Hippocampal formation (tissue), 2 donors: ENCODE measurements at regions not wholly inside any gene's neighbourhood (a gene's known extent, or its start where the extent isn't known, plus 50 kb on each side); places are given as distances from the start of the nearest gene placed in this dataset.

ENCODE experiments used
- DNase-seq, 2 donors: peaks; one replicate each; lab custom pipeline; 2025; lab: John Stamatoyannopoulos, UW

- peak; percentile 48 to 63 for DNase-seq
These were observed 124.2 kb downstream of the TMEM161B start for GRCh38 chr5:88144219-88145001.

- DNase-seq, result peak; percentile 27 to 74
These were observed 124.9 kb downstream of the TMEM161B start for GRCh38 chr5:88143693-88144218.

- peak; percentile 39 to 81 for DNase-seq
These were observed 125.6 kb downstream of the TMEM161B start for GRCh38 chr5:88142886-88143692.

GRCh38 chr5:88142636-88142885 is 126.1 kb downstream of the TMEM161B start:
- DNase-seq, result peak in 1 of 2 donors; percentile 81

GRCh38 chr5:88140856-88141752 is 127.5 kb downstream of the TMEM161B start:
- DNase-seq, result peak; percentile 99

GRCh38 chr5:88140396-88140855 is 128.2 kb downstream of the TMEM161B start:
- DNase-seq, result peak; percentile 44 to 77

- DNase-seq, result no peak
These were observed 138.3 kb downstream of the TMEM161B start for GRCh38 chr5:88130211-88130815.

GRCh38 chr5:88128813-88129212 is 139.8 kb downstream of the TMEM161B start:
- DNase-seq, result no peak

GRCh38 chr5:88119535-88120125 is 149.0 kb downstream of the TMEM161B start:
- DNase-seq, result no peak

GRCh38 chr5:88118179-88118578 is 150.5 kb downstream of the TMEM161B start:
- DNase-seq, result no peak

- DNase-seq, result no peak
These were observed 151.1 kb downstream of the TMEM161B start for GRCh38 chr5:88117546-88117945.

- no peak for DNase-seq
These were observed 152.2 kb downstream of the TMEM161B start for GRCh38 chr5:88116396-88116795.

GRCh38 chr5:88115211-88115610 is 153.4 kb downstream of the TMEM161B start:
- DNase-seq, result no peak

- no peak for DNase-seq
These were observed 155.2 kb downstream of the TMEM161B start for GRCh38 chr5:88113429-88113828.

GRCh38 chr5:88109818-88110217 is 158.8 kb downstream of the TMEM161B start:
- DNase-seq, result no peak

- no peak for DNase-seq
These were observed 160.0 kb downstream of the TMEM161B start for GRCh38 chr5:88108490-88109279.

GRCh38 chr5:88094906-88095496 is 173.6 kb downstream of the TMEM161B start:
- peak in 1 of 2 donors; percentile 21 for DNase-seq

- DNase-seq, result no peak
These were observed 174.2 kb downstream of the TMEM161B start for GRCh38 chr5:88094403-88094802.

- DNase-seq, result no peak
These were observed 174.9 kb downstream of the TMEM161B start for GRCh38 chr5:88093765-88094164.
